ENCODE measurements at regions not wholly inside any gene's neighbourhood (a gene's known extent, or its start where the extent isn't known, plus 50 kb on each side); places are given as distances from the start of the nearest gene placed in this dataset.

DNA sequence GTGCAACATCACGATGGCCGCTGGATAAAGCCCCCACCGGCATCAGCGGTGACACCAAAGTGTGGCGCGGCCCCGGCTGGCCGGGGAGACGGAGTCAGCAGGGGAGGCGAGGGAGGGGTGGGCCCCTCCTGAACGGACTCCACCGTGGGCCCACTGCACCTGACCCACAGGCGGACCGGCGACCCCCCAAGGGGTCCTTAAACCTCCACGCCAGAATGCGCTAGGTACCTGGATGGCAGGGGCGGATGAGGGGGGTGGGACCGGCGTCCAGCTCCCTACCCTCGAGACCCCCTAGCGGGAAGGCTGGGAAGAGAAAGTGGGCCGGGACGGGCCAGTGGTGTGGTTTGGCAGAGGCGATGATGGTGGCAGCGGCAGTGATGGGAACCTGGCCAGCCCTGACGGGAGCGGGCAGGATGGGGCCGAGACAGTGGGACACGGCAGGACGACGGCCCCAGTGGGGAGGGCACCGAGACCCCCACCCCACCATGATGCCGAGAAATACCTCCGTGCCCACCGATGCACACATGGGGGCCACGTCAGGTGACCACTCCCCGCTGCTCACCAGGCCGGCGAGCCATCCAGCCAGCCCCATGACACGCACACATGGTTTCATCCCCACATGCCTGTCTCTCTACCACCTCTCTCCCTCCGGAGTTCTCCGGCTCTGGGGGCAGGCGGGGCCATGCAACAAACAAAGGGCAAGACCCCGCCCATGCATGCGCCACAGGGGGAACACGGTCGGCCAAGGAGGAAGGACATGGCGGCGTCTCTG is 771.9 kb upstream of the DEFB115 start:
- TF ChIP-seq, protein P1, sequence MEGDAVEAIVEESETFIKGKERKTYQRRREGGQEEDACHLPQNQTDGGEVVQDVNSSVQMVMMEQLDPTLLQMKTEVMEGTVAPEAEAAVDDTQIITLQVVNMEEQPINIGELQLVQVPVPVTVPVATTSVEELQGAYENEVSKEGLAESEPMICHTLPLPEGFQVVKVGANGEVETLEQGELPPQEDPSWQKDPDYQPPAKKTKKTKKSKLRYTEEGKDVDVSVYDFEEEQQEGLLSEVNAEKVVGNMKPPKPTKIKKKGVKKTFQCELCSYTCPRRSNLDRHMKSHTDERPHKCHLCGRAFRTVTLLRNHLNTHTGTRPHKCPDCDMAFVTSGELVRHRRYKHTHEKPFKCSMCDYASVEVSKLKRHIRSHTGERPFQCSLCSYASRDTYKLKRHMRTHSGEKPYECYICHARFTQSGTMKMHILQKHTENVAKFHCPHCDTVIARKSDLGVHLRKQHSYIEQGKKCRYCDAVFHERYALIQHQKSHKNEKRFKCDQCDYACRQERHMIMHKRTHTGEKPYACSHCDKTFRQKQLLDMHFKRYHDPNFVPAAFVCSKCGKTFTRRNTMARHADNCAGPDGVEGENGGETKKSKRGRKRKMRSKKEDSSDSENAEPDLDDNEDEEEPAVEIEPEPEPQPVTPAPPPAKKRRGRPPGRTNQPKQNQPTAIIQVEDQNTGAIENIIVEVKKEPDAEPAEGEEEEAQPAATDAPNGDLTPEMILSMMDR (conservative IDR thresholded peaks at IDR 0.05 in 1 of 2, IDR thresholded peaks at IDR 0.05 in 1 of 2; ENCODE audit: low read depth in 1 of 2, low read length in 2 of 2): no peak
- TF ChIP-seq EZH2 (IDR thresholded peaks at IDR 0.05; ENCODE audit: low read length, missing control alignments): no peak

Measured in fibroblast of lung (primary cell).